H9 (cell line): ENCODE measurements at regions not wholly inside any gene's neighbourhood (a gene's known extent, or its start where the extent isn't known, plus 50 kb on each side); places are given as distances from the start of the nearest gene placed in this dataset.

ENCODE experiments used
- DNase-seq: peaks from one replicate; pipeline ENCODE4 v3.0.0-alpha.2; 2017
- H2AFZ ChIP-seq: one replicate; pipeline ENCODE4 v1.6.1; 2013; ENCODE audit warnings: mild to moderate bottlenecking, low read length, control low read depth, moderate library complexity
- H2AK5ac ChIP-seq: 2 replicates; pipeline ENCODE4 v1.6.1; 2013; ENCODE audit warnings: low read length, control low read depth, mixed read lengths; ENCODE audit not compliant: insufficient read length
- H2BK120ac ChIP-seq: one replicate; pipeline ENCODE4 v1.6.1; 2013; ENCODE audit warnings: low read depth, mild to moderate bottlenecking, low read length, control low read depth, inconsistent platforms; ENCODE audit not compliant: poor library complexity, severe bottlenecking
- H2BK12ac ChIP-seq: 2 replicates; pipeline ENCODE4 v1.6.1; 2013; ENCODE audit warnings: low read length, control low read depth, mixed read lengths, low read depth; ENCODE audit not compliant: insufficient read length
- H2BK15ac ChIP-seq: 2 replicates; pipeline ENCODE4 v1.6.1; 2013; ENCODE audit warnings: low read depth, low read length, control low read depth
- H2BK20ac ChIP-seq: one replicate; pipeline ENCODE4 v1.6.1; 2013; ENCODE audit warnings: low read depth, mild to moderate bottlenecking, low read length, control low read depth, inconsistent platforms; ENCODE audit not compliant: poor library complexity, severe bottlenecking
- H2BK5ac ChIP-seq: 2 replicates; pipeline ENCODE4 v1.6.1; 2013; ENCODE audit warnings: low read length, control low read depth, mixed read lengths; ENCODE audit not compliant: insufficient read length
- H3K14ac ChIP-seq: 2 replicates; pipeline ENCODE4 v1.6.1; 2013; ENCODE audit warnings: low read length, control low read depth; ENCODE audit not compliant: insufficient read depth
- H3K18ac ChIP-seq: 2 replicates; pipeline ENCODE4 v1.6.1; 2013; ENCODE audit warnings: low read depth, mild to moderate bottlenecking, mixed read lengths, low read length, control low read depth; ENCODE audit not compliant: insufficient read length
- H3K23ac ChIP-seq: 2 replicates; pipeline ENCODE4 v1.6.1; 2013; ENCODE audit warnings: low read length, control low read depth, mixed read lengths, low read depth; ENCODE audit not compliant: insufficient read length
- H3K23me2 ChIP-seq: 2 replicates; pipeline ENCODE4 v1.6.1; 2013; ENCODE audit warnings: low read depth, mild to moderate bottlenecking, mixed read lengths, low read length, control low read depth; ENCODE audit not compliant: insufficient read length, poor library complexity, severe bottlenecking
- H3K27ac ChIP-seq: 2 replicates; pipeline ENCODE4 v1.5.1; 2013; ENCODE audit warnings: low read length, control low read depth, mixed read lengths, low read depth; ENCODE audit not compliant: insufficient read length
- H3K27me3 ChIP-seq: 2 replicates; pipeline ENCODE4 v1.6.1; 2013; ENCODE audit warnings: low read length, control low read depth, inconsistent platforms; ENCODE audit not compliant: insufficient read depth
- H3K4ac ChIP-seq: 2 replicates; pipeline ENCODE4 v1.6.1; 2013; ENCODE audit warnings: low read depth, mild to moderate bottlenecking, control low read depth, inconsistent platforms, low read length, moderate library complexity
- H3K4me1 ChIP-seq: 2 replicates; pipeline ENCODE4 v1.6.1; 2013; ENCODE audit warnings: low read length, control low read depth, inconsistent platforms; ENCODE audit not compliant: insufficient read depth
- H3K4me2 ChIP-seq: 2 replicates; pipeline ENCODE4 v1.6.1; 2013; ENCODE audit warnings: low read length, control low read depth, mixed read lengths; ENCODE audit not compliant: insufficient read length, insufficient read depth
- H3K56ac ChIP-seq: 2 replicates; pipeline ENCODE4 v1.6.1; 2013; ENCODE audit warnings: low read depth, mild to moderate bottlenecking, mixed read lengths, low read length, control low read depth; ENCODE audit not compliant: insufficient read length
- H3K79me1 ChIP-seq: 2 replicates; pipeline ENCODE4 v1.6.1; 2013; ENCODE audit warnings: low read depth, mild to moderate bottlenecking, moderate library complexity, low read length, control low read depth, inconsistent platforms; ENCODE audit not compliant: insufficient read depth, poor library complexity, severe bottlenecking
- H3K79me2 ChIP-seq: 2 replicates; pipeline ENCODE4 v1.6.1; 2013; ENCODE audit warnings: low read length, control low read depth, inconsistent platforms; ENCODE audit not compliant: insufficient read depth
- H3K9ac ChIP-seq: 2 replicates; pipeline ENCODE4 v1.6.1; 2013; ENCODE audit warnings: low read length, control low read depth, mixed read lengths; ENCODE audit not compliant: insufficient read length; ENCODE audit errors: extremely low read depth
- H3K9me3 ChIP-seq: one replicate; pipeline ENCODE4 v1.6.1; 2013; ENCODE audit warnings: low read depth, low read length, inconsistent platforms; ENCODE audit not compliant: control insufficient read depth
- H3T11ph ChIP-seq: one replicate; pipeline ENCODE4 v1.6.1; 2013; ENCODE audit warnings: mild to moderate bottlenecking, low read length, control low read depth, inconsistent platforms
- H4K20me1 ChIP-seq: one replicate; pipeline ENCODE4 v1.6.1; 2013; ENCODE audit not compliant: control insufficient read depth, insufficient read length, insufficient read depth
- H4K5ac ChIP-seq: 2 replicates; pipeline ENCODE4 v1.6.1; 2013; ENCODE audit warnings: low read depth, mild to moderate bottlenecking, mixed read lengths, low read length, control low read depth; ENCODE audit not compliant: insufficient read length
- H4K8ac ChIP-seq: replicated peaks from 2 replicates; pipeline ENCODE4 v1.6.1; 2013; ENCODE audit warnings: low read length, control low read depth, mixed read lengths, low read depth; ENCODE audit not compliant: insufficient read length
- H4K91ac ChIP-seq: 2 replicates; pipeline ENCODE4 v1.6.1; 2013; ENCODE audit warnings: low read depth, mild to moderate bottlenecking, moderate library complexity, mixed read lengths, low read length, control low read depth; ENCODE audit not compliant: insufficient read length
- H3K27ac Mint-ChIP-seq, 3 experiments: 2 replicates in 2 of 3; 3 replicates in 1 of 3; pipeline ENCODE4 v1.8.0; 2020 to 2021; ENCODE audit warnings: mixed read lengths in 3 of 3, mild to moderate bottlenecking in 1 of 3, moderate library complexity in 1 of 3
- H3K27me3 Mint-ChIP-seq: 2 replicates; pipeline ENCODE4 v1.8.0; 2021; ENCODE audit warnings: low read depth, mild to moderate bottlenecking, moderate library complexity, mixed read lengths
- H3K36me3 Mint-ChIP-seq, 3 experiments: 2 replicates in 2 of 3; 3 replicates in 1 of 3; pipeline ENCODE4 v1.8.0; 2020 to 2021; ENCODE audit warnings: low read depth in 3 of 3, mixed read lengths in 3 of 3; ENCODE audit not compliant: insufficient read depth in 1 of 3
- H3K4me1 Mint-ChIP-seq, 2 experiments: 2 replicates each; pipeline ENCODE4 v1.8.0; 2020; ENCODE audit warnings: mixed read lengths in 2 of 2
- H3K4me3 Mint-ChIP-seq, 2 experiments: 2 replicates in 1 of 2; 3 replicates in 1 of 2; pipeline ENCODE4 v1.8.0; 2020 to 2021; ENCODE audit warnings: mild to moderate bottlenecking in 2 of 2, mixed read lengths in 2 of 2, moderate library complexity in 1 of 2
- H3K9me3 Mint-ChIP-seq, 2 experiments: 2 replicates in 1 of 2; 3 replicates in 1 of 2; pipeline ENCODE4 v1.8.0; 2020; ENCODE audit warnings: mild to moderate bottlenecking in 2 of 2, mixed read lengths in 2 of 2, moderate library complexity in 1 of 2
- CTCF ChIP-seq: fragments of 200-600 bp; sonication (generic); conservative IDR thresholded peaks from 3 replicates; pipeline ENCODE4 v1.8.0; 2021; ENCODE audit warnings: antibody characterized with exemption, mild to moderate bottlenecking
- WGBS: extraction: QIAGEN DNeasy Blood & Tissue Kit; methylation state at CpG from one replicate; pipeline ENCODE4 v1.1.7; 2013; ENCODE audit warnings: missing lambda C conversion rate, low lambda C conversion rate, mixed read lengths; ENCODE audit not compliant: insufficient read length; ENCODE audit errors: extremely low coverage; 5-methylcytosine and 5-hydroxymethylcytosine counted together

- Histone ChIP-seq H3T11ph (no peak overlapping the region), H2BK20ac (no peak overlapping the region), H3K18ac (no peak overlapping the region), H4K91ac (no peak overlapping the region), H2AFZ (no peak overlapping the region), H3K79me2 (no peaks in the 10 kb centered on the region), H3K14ac (no peak overlapping the region), H3K4me1 (no peaks in the 10 kb centered on the region), H3K9ac (no peak overlapping the region), H2BK120ac (no peak overlapping the region), H3K4ac (no peak overlapping the region), H4K20me1 (no peaks in the 10 kb centered on the region), H4K8ac (no peak overlapping the region), H3K79me1 (no peaks in the 10 kb centered on the region), H3K4me2 (no peak overlapping the region), H2BK5ac (no peak overlapping the region), H3K27me3 (no peaks in the 10 kb centered on the region), H3K56ac (no peak overlapping the region), H4K5ac (no peak overlapping the region), H2AK5ac (no peak overlapping the region), H2BK15ac (no peak overlapping the region), H2BK12ac (no peak overlapping the region), H3K9me3 (no peaks in the 10 kb centered on the region), H3K27ac (no peak overlapping the region), H3K23ac (no peak overlapping the region), H3K23me2 (no peaks in the 10 kb centered on the region)
- peaks cover 0 to 3% (median 0%) of the 10 kb centered on the region in 3 experiments; a peak in 1 of 7 replicates for H3K36me3 Mint-ChIP-seq
- no peak for DNase-seq
- TF ChIP-seq CTCF: no peak
- no peaks in the 10 kb centered on the region for H3K4me1 Mint-ChIP-seq
- no peak overlapping the region for H3K27ac Mint-ChIP-seq
- H3K4me3 Mint-ChIP-seq: no peak overlapping the region
- H3K9me3 Mint-ChIP-seq: peaks cover 13 to 14% of the 10 kb centered on the region in 2 experiments
- H3K27me3 Mint-ChIP-seq: no peaks in the 10 kb centered on the region; the same call in 1 of the 2 replicates
- no CpG with 5 or more reads among the region's 3 CpGs for WGBS
Observed at GRCh38 chr15:98062869-98063268, 102.4 kb downstream of the ARRDC4 start.
